ENCODE measurements at regions not wholly inside any gene's neighbourhood (a gene's known extent, or its start where the extent isn't known, plus 50 kb on each side); places are given as distances from the start of the nearest gene placed in this dataset.

DNA sequence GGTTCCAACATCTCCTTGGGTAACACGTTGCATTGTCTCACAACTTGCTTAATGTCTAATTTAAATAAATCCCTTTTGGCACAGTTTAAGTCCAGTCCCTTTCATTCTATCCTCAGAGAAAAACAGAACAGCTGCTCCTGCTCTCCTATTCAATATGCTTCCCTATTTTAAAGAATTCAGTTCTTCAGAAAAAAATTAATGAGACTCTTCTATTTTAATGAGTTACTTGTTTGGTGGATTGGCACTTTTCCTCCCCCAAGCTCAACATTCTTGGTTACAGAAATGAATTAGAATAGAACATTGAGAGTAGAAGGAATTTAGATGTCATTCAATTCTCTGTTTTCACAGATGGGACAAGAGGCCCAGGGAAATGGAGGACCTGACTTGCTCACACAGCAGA, 116.9 kb upstream of the ATP8B1 start:
- ChIA-PET POLR2A (no interaction called here), CTCF (interaction anchor here (1.3 kb wide), 1 partner anchor 16 kb away, joined by 3 read pairs; no protein-coding TSS in a partner anchor)
- H3K4me1 ChIP-seq (ENCODE audit: control insufficient read depth, extremely low read depth, insufficient read depth, low read length), result peaks cover 9% of the 10 kb centered on the region
- H3K4me2 ChIP-seq (ENCODE audit: insufficient read depth, low read length), result no peak overlapping the region
- H3K27me3 ChIP-seq (ENCODE audit: control insufficient read depth in 2 of 2, insufficient read depth in 2 of 2, low read length in 2 of 2), result no peaks in the 10 kb centered on the region
- H3K9me3 ChIP-seq (replicated peaks; ENCODE audit: control insufficient read depth, insufficient read depth, low read length), result no peaks in the 10 kb centered on the region
- H4K20me1 ChIP-seq (replicated peaks; ENCODE audit: control insufficient read depth, extremely low read depth, insufficient read depth, low read length), result no peaks in the 10 kb centered on the region
- no peak overlapping the region for H2AFZ ChIP-seq (ENCODE audit: low read depth, low read length)
- no peak overlapping the region for H3K9ac ChIP-seq (replicated peaks; ENCODE audit: extremely low read depth, insufficient read depth, low read length)
- H3K9me1 ChIP-seq (replicated peaks; ENCODE audit: control insufficient read depth, extremely low read depth, insufficient read depth, low read length), result peaks cover 2% of the 10 kb centered on the region
- dilution Hi-C loops (cut with MboI; ENCODE audit: extremely low pct_ligation_motif_present, low sequenced_read_pairs) (no loop called here), intact Hi-C loops (cut with micrococcal nuclease) (no loop called here)
- FAIRE-seq, result no peak
- no TSS peak for BruUV-seq (replicated peaks)
- no peak for TF ChIP-seq MAX (IDR thresholded peaks at IDR 0.05; ENCODE audit: insufficient read depth, insufficient read length)
- TF ChIP-seq POLR2A (IDR thresholded peaks at IDR 0.05; ENCODE audit: low read depth, low read length), result no peak
- no peak for TF ChIP-seq FOS (IDR thresholded peaks at IDR 0.05; ENCODE audit: borderline replicate concordance, insufficient read depth, low read length)
- no peak for TF ChIP-seq GATA2 (IDR thresholded peaks at IDR 0.05; ENCODE audit: insufficient read depth, insufficient read length, low read depth, low read length)
- TF ChIP-seq, protein P1, sequence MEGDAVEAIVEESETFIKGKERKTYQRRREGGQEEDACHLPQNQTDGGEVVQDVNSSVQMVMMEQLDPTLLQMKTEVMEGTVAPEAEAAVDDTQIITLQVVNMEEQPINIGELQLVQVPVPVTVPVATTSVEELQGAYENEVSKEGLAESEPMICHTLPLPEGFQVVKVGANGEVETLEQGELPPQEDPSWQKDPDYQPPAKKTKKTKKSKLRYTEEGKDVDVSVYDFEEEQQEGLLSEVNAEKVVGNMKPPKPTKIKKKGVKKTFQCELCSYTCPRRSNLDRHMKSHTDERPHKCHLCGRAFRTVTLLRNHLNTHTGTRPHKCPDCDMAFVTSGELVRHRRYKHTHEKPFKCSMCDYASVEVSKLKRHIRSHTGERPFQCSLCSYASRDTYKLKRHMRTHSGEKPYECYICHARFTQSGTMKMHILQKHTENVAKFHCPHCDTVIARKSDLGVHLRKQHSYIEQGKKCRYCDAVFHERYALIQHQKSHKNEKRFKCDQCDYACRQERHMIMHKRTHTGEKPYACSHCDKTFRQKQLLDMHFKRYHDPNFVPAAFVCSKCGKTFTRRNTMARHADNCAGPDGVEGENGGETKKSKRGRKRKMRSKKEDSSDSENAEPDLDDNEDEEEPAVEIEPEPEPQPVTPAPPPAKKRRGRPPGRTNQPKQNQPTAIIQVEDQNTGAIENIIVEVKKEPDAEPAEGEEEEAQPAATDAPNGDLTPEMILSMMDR (IDR thresholded peaks at IDR 0.05; ENCODE audit: extremely low read depth in 1 of 2, insufficient read depth in 1 of 2, low read depth in 1 of 2, low read length in 2 of 2), result no peak
- no peak for TF ChIP-seq JUN (IDR thresholded peaks at IDR 0.05; ENCODE audit: borderline replicate concordance, insufficient read depth, insufficient read length, low read depth)
- no peak for TF ChIP-seq POLR2AphosphoS5 (IDR thresholded peaks at IDR 0.05; ENCODE audit: insufficient read depth, low read depth, low read length)
- no peak for TF ChIP-seq MYC (IDR thresholded peaks at IDR 0.05; ENCODE audit: low read depth, low read length)
- no peak for TF ChIP-seq EZH2 (IDR thresholded peaks at IDR 0.05; ENCODE audit: borderline replicate concordance, low read depth, low read length, severe bottlenecking)
- no peak overlapping the region for H3K27ac ChIP-seq (ENCODE audit: insufficient read depth, low read depth, low read length)
- DNase-seq (ENCODE audit: low read depth, low spot score), result no peak
- no peak overlapping the region for H3K4me3 ChIP-seq (replicated peaks in 1 of 3; ENCODE audit: insufficient read depth in 1 of 3, low read depth in 1 of 3, low read length in 3 of 3)
- H3K79me2 ChIP-seq (ENCODE audit: control insufficient read depth, insufficient read depth, low read length), result no peaks in the 10 kb centered on the region
- no peaks in the 10 kb centered on the region for H3K36me3 ChIP-seq (ENCODE audit: control insufficient read depth in 2 of 2, extremely low read depth in 1 of 2, insufficient read depth in 2 of 2, low read length in 2 of 2)

All from endothelial cell of umbilical vein (primary cell).